ENCODE measurements at regions not wholly inside any gene's neighbourhood (a gene's known extent, or its start where the extent isn't known, plus 50 kb on each side); places are given as distances from the start of the nearest gene placed in this dataset.
"Not testable (repeated sequence)": the region's sequence is repeated elsewhere in the genome, so short reads cannot be mapped to it uniquely, and the experiment has no call there.

DNA sequence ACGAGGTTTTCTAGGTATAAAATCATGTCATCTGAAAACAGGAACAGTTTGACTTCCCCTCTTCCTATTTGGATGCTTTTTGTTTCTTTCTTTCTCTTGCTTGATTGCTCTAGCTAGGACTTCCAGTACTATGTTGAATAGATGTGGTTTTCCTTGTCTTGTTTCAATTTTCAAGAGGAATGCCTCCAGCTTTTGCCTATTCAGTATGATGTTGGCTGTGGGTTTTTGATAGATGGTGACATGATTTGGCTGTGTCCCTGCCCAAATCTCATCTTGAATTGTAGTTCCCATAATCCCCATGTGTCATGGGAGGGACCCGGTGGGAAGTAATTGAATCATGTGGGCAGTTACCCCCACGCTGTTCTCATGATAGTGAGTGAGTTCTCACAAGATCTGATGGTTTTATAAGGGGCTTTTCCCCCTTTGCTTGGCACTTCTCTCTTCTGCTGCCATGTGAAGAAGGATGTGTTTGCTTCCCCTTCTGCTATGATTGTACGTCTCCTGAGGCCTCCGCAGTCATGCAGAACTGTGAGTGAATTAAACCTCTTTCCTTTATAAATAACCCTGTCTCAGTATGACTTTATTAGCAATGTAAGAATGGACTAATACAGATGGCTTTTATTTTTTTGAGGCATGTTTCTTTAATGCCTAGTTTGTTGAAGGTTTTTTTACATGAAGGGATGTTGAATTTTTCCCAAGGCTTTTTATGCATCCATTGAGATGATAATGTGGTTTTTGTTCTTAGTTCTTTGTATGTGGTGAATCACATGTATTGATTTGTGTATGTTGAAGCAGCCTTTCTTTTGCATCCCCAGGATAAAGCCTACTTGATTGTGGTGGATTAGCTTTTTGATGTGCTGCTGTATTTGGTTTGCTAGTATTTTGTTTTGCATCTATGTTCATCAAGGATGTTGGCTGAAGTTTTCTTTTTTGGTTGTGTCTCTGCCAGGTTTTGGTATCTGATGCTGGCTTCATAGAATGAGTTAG lies 239.1 kb downstream of the THBS2 start:
- DNase-seq (ENCODE audit: low read depth), result no peak

- no peak for DNase-seq (ENCODE audit: low read depth)
These were observed 244.0 kb downstream of the THBS2 start for GRCh38 chr6:169009628-169010027.

- DNase-seq (ENCODE audit: low read depth), result no peak
These were observed 244.9 kb downstream of the THBS2 start for GRCh38 chr6:169008641-169009257.

GRCh38 chr6:169005166-169005565 lies 248.5 kb downstream of the THBS2 start:
- no peak for DNase-seq (ENCODE audit: low read depth)

DNA sequence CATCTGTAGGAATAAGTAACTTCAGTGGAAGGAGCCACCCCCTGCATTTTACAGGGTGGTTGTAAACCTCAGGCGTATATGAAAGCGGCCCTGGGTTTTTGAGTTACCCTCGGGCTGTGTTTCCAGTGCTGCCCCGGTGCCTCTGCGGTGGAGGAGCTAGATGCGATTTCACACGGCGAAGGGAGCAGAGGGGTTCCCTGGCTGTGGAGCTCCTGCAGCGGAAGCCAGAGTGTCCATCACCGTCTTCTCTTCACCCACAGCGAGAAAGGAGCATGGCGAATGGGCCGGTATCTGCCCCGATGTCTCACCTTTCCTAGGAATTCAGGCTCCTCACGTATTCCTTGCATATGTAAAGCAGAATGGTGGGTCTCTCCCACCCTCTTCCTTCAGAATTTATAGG lies 253.6 kb downstream of the THBS2 start:
- DNase-seq (ENCODE audit: low read depth), result no peak

- DNase-seq (ENCODE audit: low read depth), result no peak
These were observed 254.3 kb downstream of the THBS2 start for GRCh38 chr6:168999392-168999791.

DNA sequence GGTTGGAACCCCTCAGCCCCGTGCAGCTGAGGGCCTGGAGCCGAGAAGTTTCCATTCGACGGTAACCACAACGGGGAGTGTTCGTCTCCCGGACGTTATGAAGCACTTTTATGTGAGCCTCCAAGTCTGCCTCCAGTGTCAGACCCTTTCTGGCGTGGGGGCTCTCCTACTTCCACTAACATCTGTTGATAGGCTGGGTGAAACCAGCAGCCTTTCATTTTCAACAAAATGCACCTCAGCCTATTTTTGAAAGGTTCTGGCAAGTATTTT lies 257.4 kb downstream of the THBS2 start:
- DNase-seq (ENCODE audit: low read depth), result no peak

- DNase-seq (ENCODE audit: low read depth), result no peak
These were observed 257.9 kb downstream of the THBS2 start for GRCh38 chr6:168995526-168996355.

GRCh38 chr6:168994956-168995355 lies 258.7 kb downstream of the THBS2 start:
- DNase-seq (ENCODE audit: low read depth), result no peak

DNA sequence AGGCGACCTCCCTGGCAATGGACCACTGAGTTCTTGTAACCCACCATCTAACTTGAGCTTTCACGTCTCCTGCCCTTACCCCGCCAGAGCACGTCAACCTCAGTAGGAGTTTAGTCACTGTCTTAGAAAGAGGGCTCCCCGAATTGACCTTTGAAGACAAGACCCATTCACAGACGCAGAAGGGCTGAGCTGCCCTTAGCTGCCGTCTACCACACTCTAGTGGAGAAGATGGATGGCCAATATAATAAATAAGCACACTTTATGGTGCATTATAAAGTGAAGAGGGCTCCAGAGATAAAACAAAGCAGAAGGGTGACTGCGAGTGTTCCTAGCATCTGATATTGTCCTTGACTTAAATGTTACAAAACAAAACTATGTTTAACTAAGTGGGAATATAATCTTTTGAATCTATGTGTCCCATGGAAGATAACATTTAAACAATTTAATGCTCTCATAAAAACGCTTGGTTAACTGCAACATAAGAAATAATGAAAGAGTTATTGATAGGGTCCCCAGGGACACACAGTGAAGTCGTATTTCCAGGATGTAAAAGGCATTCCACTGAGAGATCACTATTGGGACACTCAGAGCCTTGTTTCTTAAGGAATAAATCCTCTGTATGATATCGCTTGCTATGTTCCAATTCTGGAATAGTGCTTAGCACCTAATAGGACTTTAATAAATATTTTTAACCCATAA lies 261.1 kb downstream of the THBS2 start:
- no peak for DNase-seq (ENCODE audit: low read depth)

DNA sequence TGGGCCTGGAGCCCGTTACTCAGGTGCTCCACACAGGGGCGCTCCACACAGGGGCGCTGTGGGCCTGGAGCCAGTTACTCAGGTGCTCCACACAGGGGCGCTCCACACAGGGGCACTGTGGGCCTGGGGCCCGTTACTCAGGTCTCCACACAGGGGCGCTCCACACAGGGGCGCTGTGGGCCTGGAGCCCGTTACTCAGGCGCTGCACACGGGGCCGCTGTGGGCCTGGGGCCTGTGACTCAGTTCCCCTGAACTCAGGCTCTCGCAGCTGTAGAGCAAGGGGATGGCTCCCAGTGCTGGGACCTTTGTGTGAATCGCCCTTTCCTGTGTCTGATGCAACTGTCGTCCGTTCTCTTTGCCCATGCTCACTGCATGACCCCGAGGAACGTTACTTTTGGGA lies 262.0 kb downstream of the THBS2 start:
- not testable (repeated sequence) for DNase-seq (ENCODE audit: low read depth)

DNA sequence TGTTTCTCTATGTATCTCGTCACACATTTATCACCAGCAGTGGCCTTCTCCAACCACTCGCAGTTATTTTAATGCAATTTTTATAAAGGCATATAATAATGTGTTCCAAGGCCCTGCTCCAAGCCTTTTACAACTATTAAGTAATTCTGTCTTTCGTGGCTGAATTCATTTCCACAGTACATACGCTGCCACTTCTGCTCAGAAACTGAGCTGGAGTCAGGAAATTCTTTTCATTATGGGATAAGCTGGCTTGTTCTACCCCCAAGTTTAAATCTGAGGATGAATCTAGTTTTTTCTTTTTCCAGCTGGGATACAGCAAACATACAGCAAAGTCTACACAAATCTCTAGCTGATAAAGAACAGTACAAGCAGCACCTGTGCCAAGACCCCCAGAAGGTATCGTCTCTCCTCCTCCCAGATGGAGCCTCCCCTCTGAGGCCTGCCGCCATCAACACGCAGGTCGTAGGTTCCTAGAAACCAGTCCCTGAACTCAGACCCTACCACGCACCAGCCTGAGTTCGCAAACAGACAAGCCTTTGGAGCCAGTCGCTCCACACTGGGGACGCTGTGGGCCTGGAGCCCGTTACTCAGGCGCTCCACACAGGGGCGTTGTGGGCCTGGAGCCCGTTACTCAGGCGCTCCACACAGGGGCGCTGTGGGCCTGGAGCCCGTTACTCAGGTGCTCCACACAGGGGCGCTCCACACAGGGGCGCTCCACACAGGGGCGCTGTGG lies 263.5 kb downstream of the THBS2 start:
- DNase-seq (ENCODE audit: low read depth), result no peak

GRCh38 chr6:168989421-168989820 lies 264.2 kb downstream of the THBS2 start:
- no peak for DNase-seq (ENCODE audit: low read depth)

DNA sequence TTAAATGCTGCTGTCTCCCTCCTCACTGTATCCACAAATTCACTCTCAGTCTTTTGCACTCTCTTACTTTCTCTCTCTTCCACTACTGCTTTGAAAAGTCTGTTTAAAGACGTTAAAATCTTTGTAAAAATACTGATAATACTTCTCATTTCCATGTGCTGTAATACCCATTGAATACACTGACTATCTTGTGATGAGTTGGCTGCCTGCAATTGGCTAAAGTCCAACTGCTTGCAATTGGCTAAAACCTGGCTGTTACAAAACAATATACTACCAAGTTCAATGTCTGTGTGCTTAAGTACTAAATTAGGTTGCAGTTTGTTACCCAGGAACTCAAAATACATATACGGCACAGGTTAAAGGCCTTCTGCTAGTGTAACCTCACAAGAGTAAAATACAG lies 264.8 kb downstream of the THBS2 start:
- DNase-seq (ENCODE audit: low read depth), result no peak

DNA sequence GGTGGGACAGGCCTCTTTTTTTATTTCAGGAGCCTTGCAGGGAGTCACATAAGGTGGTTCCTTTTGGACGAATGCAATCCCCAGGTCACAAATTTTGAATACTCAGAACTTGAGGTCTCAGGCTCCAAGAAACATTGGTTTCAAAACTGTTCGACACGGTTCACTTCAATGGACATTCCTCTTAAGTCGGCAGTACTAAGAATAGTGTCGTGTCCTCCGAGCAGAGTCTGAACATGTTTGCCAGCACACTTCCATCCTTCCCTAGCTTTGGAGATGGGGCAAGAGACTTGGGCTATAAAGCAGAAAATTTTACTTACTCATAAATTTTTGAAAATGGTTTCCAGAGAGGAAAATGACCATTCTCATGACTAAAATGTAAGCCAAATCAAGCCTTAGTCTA lies 265.4 kb downstream of the THBS2 start:
- no peak for DNase-seq (ENCODE audit: low read depth)

- DNase-seq (ENCODE audit: low read depth), result no peak
These were observed 267.9 kb downstream of the THBS2 start for GRCh38 chr6:168985705-168986104.

DNA sequence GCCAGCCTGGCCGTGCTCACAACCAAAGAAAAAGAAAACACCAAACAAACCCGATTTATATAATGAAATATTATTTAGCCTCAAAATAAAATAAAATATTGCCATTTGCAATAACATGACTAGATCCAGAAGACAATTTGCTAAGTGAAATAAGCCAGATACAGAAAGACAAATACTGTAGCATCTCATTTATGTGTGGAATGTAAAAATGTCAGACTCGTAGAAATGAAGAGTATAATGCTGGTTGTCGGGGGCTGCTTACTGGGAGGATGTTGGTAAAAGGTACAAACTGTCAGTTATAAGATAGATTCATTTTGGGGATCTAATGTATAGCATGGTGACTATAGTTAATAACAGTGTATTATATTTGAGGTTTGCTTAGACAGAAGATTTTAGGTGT lies 269.7 kb downstream of the THBS2 start:
- no peak for DNase-seq (ENCODE audit: low read depth)

- DNase-seq (ENCODE audit: low read depth), result no peak
These were observed 272.5 kb downstream of the THBS2 start for GRCh38 chr6:168981187-168981586.

GRCh38 chr6:168979254-168979653 lies 274.4 kb downstream of the THBS2 start:
- DNase-seq (ENCODE audit: low read depth), result no peak

DNA sequence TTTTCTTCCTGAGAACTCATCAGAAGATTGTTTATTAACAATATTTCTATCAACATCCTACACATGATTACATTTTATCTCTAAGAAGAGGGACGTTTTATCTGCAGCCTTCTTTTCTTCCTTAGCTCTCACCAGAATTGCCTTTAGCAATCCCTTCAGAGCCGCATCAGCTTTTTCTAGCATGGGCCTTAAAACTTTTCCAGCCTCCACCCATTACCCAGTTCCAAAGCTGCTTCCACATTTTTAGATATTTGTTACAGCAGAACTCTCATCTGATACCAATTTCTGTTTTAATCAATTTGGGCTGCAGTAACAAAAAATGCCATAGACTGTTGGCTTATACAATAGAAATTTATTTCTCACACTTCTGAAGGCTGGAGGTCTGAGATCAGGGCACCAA lies 281.5 kb downstream of the THBS2 start:
- DNase-seq (ENCODE audit: low read depth), result no peak

GRCh38 chr6:168971549-168971948 lies 282.1 kb downstream of the THBS2 start:
- no peak for DNase-seq (ENCODE audit: low read depth)

DNA sequence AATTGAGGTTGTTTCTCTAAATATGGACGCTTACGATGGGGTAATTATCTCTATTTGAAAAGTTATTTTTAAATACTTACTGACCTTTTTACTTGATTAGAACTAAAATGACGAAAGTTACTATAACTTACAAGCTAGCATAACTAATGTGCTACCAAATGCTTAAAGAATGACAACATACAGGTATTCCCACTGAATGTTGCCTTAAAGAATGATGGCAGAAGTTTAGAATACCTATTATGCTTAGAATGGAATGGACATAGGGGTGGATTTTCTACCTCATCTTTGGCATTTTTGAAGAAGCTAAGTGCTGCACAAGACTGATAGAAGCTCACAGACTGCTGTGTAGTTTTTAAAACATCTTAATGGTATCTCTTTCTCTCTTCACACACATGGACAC lies 284.8 kb downstream of the THBS2 start:
- DNase-seq (ENCODE audit: low read depth), result no peak

All from stimulated activated CD4-positive, alpha-beta T cell treated with anti-CD3 and anti-CD28 coated beads, Interleukin-2, amount 100 ng/mL, for 4 hours (primary cell).